ENCODE measurements at regions not wholly inside any gene's neighbourhood (a gene's known extent, or its start where the extent isn't known, plus 50 kb on each side); places are given as distances from the start of the nearest gene placed in this dataset.
"Not testable (repeated sequence)": the region's sequence is repeated elsewhere in the genome, so short reads cannot be mapped to it uniquely, and the experiment has no call there.

- intact Hi-C loops (cut with DNase I) = no loop called here
- ATAC-seq = no peak
- no peak for DNase-seq (ENCODE audit: missing footprints)
These were observed 465.5 kb downstream of the PDZRN4 start for GRCh38 chr12:41653386-41654326.

- intact Hi-C loops (cut with DNase I) = no loop called here
- DNase-seq (ENCODE audit: missing footprints) = no peak
- ATAC-seq = no peak
These were observed 464.9 kb downstream of the PDZRN4 start for GRCh38 chr12:41652981-41653380.

GRCh38 chr12:41645624-41646023, 457.5 kb downstream of the PDZRN4 start:
- intact Hi-C loops (cut with DNase I) = no loop called here
- no peak for ATAC-seq

GRCh38 chr12:41642808-41643207, 454.7 kb downstream of the PDZRN4 start:
- intact Hi-C loops (cut with DNase I); DNase-seq (ENCODE audit: missing footprints); ATAC-seq: not testable (repeated sequence)

More at GRCh38 chr12:41645624-41646023, 457.5 kb downstream of the PDZRN4 start:
- no peak for DNase-seq (ENCODE audit: missing footprints)

- DNase-seq (ENCODE audit: missing footprints) = no peak
- intact Hi-C loops (cut with DNase I) = no loop called here
- no peak for ATAC-seq
These were observed 448.5 kb downstream of the PDZRN4 start for GRCh38 chr12:41636653-41637052.

GRCh38 chr12:41635626-41636364, 447.7 kb downstream of the PDZRN4 start:
- ATAC-seq (no peak), DNase-seq (ENCODE audit: missing footprints) (no peak)
- intact Hi-C loops (cut with DNase I) = no loop called here

GRCh38 chr12:41634091-41634490, 446.0 kb downstream of the PDZRN4 start:
- intact Hi-C loops (cut with DNase I) = no loop called here
- DNase-seq (ENCODE audit: missing footprints) = no peak
- no peak for ATAC-seq

- ATAC-seq = no peak
- no peak for DNase-seq (ENCODE audit: missing footprints)
- intact Hi-C loops (cut with DNase I) = no loop called here
These were observed 441.5 kb downstream of the PDZRN4 start for GRCh38 chr12:41629611-41630010.

- DNase-seq (ENCODE audit: missing footprints) (no peak), ATAC-seq (no peak)
- intact Hi-C loops (cut with DNase I) = no loop called here
These were observed 439.4 kb downstream of the PDZRN4 start for GRCh38 chr12:41627476-41627875.

GRCh38 chr12:41624571-41624970, 436.5 kb downstream of the PDZRN4 start:
- intact Hi-C loops (cut with DNase I) = no loop called here
- DNase-seq (ENCODE audit: missing footprints) (no peak), ATAC-seq (no peak)

Data from Right ventricle myocardium inferior (tissue), 1 donor.